Tibial nerve (tissue), 4 donors: ENCODE measurements at regions not wholly inside any gene's neighbourhood (a gene's known extent, or its start where the extent isn't known, plus 50 kb on each side); places are given as distances from the start of the nearest gene placed in this dataset.

Experiments
- DNase-seq, 2 donors: peaks; one replicate each; pipeline ENCODE4 v3.0.0-alpha.2; 2019; ENCODE audit warnings: low spot score in 2 of 2
- H3K27ac ChIP-seq, 4 donors: fragments of 200-600 bp; sonication (generic) in 3 of 4; one replicate each; pipeline ENCODE4 v1.5.1; 2017 to 2019; ENCODE audit warnings: mild to moderate bottlenecking in 1 of 4
- H3K27me3 ChIP-seq, 2 donors: fragments of 200-600 bp; sonication (generic) in 1 of 2; one replicate each; pipeline versions ENCODE4 v1.5.1 to v1.6.0; 2017 to 2019
- H3K36me3 ChIP-seq, 3 donors: fragments of 200-600 bp; sonication (generic); one replicate each; pipeline ENCODE4 v1.5.1; 2018 to 2019
- H3K4me1 ChIP-seq, 4 donors: fragments of 200-600 bp; sonication (generic) in 3 of 4; one replicate each; pipeline ENCODE4 v1.5.1; 2017 to 2019
- H3K4me3 ChIP-seq, 4 donors: fragments of 200-600 bp; sonication (generic) in 3 of 4; one replicate each; pipeline ENCODE4 v1.5.1; 2017 to 2019; ENCODE audit warnings: mild to moderate bottlenecking in 1 of 4, moderate library complexity in 1 of 4
- H3K9me3 ChIP-seq, 4 donors: fragments of 200-600 bp; sonication (generic) in 3 of 4; one replicate each; pipeline ENCODE4 v1.5.1; 2017 to 2019
- CTCF ChIP-seq, 5 experiments: fragments of 200-600 bp in 3 of 5; fragments of 450-650 bp in 2 of 5; sonication (generic) in 3 of 5; IDR thresholded peaks; one replicate each; pipeline ENCODE4 v1.5.1; 2016 to 2019; ENCODE audit warnings: antibody characterized with exemption in 5 of 5, mild to moderate bottlenecking in 3 of 5, moderate library complexity in 2 of 5
- EP300 ChIP-seq, 2 donors: sonication (generic); formaldehyde crosslinking; IDR thresholded peaks; one replicate each; pipeline ENCODE4 v1.6.1; 2017; ENCODE audit warnings: antibody characterized with exemption in 2 of 2, mild to moderate bottlenecking in 1 of 2
- POLR2A ChIP-seq, 2 donors: fragments of 450-650 bp; IDR thresholded peaks; one replicate each; pipeline ENCODE4 v1.6.1; 2017; ENCODE audit warnings: antibody characterized with exemption in 2 of 2, mild to moderate bottlenecking in 2 of 2, moderate library complexity in 2 of 2
- WGBS, 2 donors: methylation state at CpG; one replicate each; pipeline ENCODE4 v1.1.5; 2018; 5-methylcytosine and 5-hydroxymethylcytosine counted together

- no peak for TF ChIP-seq EP300 (IDR thresholded peaks at IDR 0.05)
- no peak for TF ChIP-seq CTCF (IDR thresholded peaks at IDR 0.05)
- TF ChIP-seq POLR2A (IDR thresholded peaks at IDR 0.05), result no peak
- Histone ChIP-seq H3K27ac (no peak overlapping the region), H3K27me3 (no peaks in the 10 kb centered on the region), H3K9me3 (no peaks in the 10 kb centered on the region), H3K4me1 (no peaks in the 10 kb centered on the region), H3K4me3 (no peak overlapping the region), H3K36me3 (no peaks in the 10 kb centered on the region)
- DNase-seq, result no peak
Measured at GRCh38 chr14:46147452-46147851, 504.1 kb downstream of the RPL10L start.

- no peaks in the 10 kb centered on the region for H3K9me3 ChIP-seq
- DNase-seq, result no peak
- TF ChIP-seq EP300 (IDR thresholded peaks at IDR 0.05) (no peak), CTCF (IDR thresholded peaks at IDR 0.05) (no peak), POLR2A (IDR thresholded peaks at IDR 0.05) (no peak)
Measured at GRCh38 chr14:46147024-46147423, 504.6 kb downstream of the RPL10L start.

GRCh38 chr14:46140445-46140844 lies 511.1 kb downstream of the RPL10L start:
- WGBS, 2 donors, result 57 to 70% methylated on average over 2 of the region's 2 CpGs

More at GRCh38 chr14:46147024-46147423, 504.6 kb downstream of the RPL10L start:
- Histone ChIP-seq H3K4me1 (no peaks in the 10 kb centered on the region), H3K36me3 (no peaks in the 10 kb centered on the region), H3K27me3 (no peaks in the 10 kb centered on the region), H3K4me3 (no peak overlapping the region), H3K27ac (no peak overlapping the region)
- 58 to 64% methylated on average over 1 of the region's 1 CpG for WGBS, 2 donors

GRCh38 chr14:46139649-46140048 lies 511.9 kb downstream of the RPL10L start:
- TF ChIP-seq EP300 (IDR thresholded peaks at IDR 0.05), result no peak
- no peak for TF ChIP-seq CTCF (IDR thresholded peaks at IDR 0.05)
- TF ChIP-seq POLR2A (IDR thresholded peaks at IDR 0.05), result no peak
- Histone ChIP-seq H3K27ac (no peak overlapping the region), H3K4me1 (no peaks in the 10 kb centered on the region), H3K27me3 (no peaks in the 10 kb centered on the region), H3K9me3 (no peaks in the 10 kb centered on the region), H3K4me3 (no peak overlapping the region), H3K36me3 (no peaks in the 10 kb centered on the region)
- no peak for DNase-seq
- WGBS, 2 donors, result 77 to 80% methylated on average over 5 of the region's 5 CpGs

More at GRCh38 chr14:46140445-46140844, 511.1 kb downstream of the RPL10L start:
- Histone ChIP-seq H3K36me3 (no peaks in the 10 kb centered on the region), H3K9me3 (no peaks in the 10 kb centered on the region), H3K4me3 (no peak overlapping the region), H3K4me1 (no peaks in the 10 kb centered on the region), H3K27ac (no peak overlapping the region), H3K27me3 (no peaks in the 10 kb centered on the region)
- no peak for DNase-seq
- TF ChIP-seq CTCF (IDR thresholded peaks at IDR 0.05) (no peak), EP300 (IDR thresholded peaks at IDR 0.05) (no peak), POLR2A (IDR thresholded peaks at IDR 0.05) (no peak)

- H3K9me3 ChIP-seq, result no peaks in the 10 kb centered on the region
- H3K27me3 ChIP-seq, result no peaks in the 10 kb centered on the region
- H3K4me3 ChIP-seq, result no peak overlapping the region
- no peaks in the 10 kb centered on the region for H3K4me1 ChIP-seq
- H3K36me3 ChIP-seq, result no peaks in the 10 kb centered on the region
- no peak overlapping the region for H3K27ac ChIP-seq
- no peak for DNase-seq
- TF ChIP-seq POLR2A (IDR thresholded peaks at IDR 0.05), result no peak
- TF ChIP-seq CTCF (IDR thresholded peaks at IDR 0.05), result no peak
- no peak for TF ChIP-seq EP300 (IDR thresholded peaks at IDR 0.05)
Measured at GRCh38 chr14:46137786-46138185, 513.8 kb downstream of the RPL10L start.
